Calu3 (cell line): ENCODE measurements at regions not wholly inside any gene's neighbourhood (a gene's known extent, or its start where the extent isn't known, plus 50 kb on each side); places are given as distances from the start of the nearest gene placed in this dataset.

ENCODE experiments used
- BruUV-seq: library from RNA; stranded (reverse); fragments of 400-500 nt; replicated peaks from 2 replicates; lab custom pipeline; 2021; lab: Mats Ljungman, UMichigan
- CTCF ChIA-PET: fragments of 300-600 bp; sonication (Branson Sonifier 250); formaldehyde crosslinking; loops from one replicate; lab custom pipeline; 2022; ENCODE audit warnings: antibody characterized with exemption; lab: Charles Lee
- DNase-seq: peaks from one replicate; pipeline ENCODE4 v3.0.0; 2022
- H3K27ac Mint-ChIP-seq: one replicate; pipeline ENCODE4 v1.8.0; 2022; ENCODE audit warnings: mixed read lengths; ENCODE audit not compliant: unreplicated experiment
- H3K27me3 Mint-ChIP-seq: one replicate; pipeline ENCODE4 v1.8.0; 2022; ENCODE audit warnings: mixed read lengths; ENCODE audit not compliant: unreplicated experiment
- H3K36me3 Mint-ChIP-seq: one replicate; pipeline ENCODE4 v1.8.0; 2022; ENCODE audit warnings: mild to moderate bottlenecking, moderate library complexity, mixed read lengths; ENCODE audit not compliant: insufficient read depth, unreplicated experiment
- H3K4me1 Mint-ChIP-seq: one replicate; pipeline ENCODE4 v1.8.0; 2022; ENCODE audit warnings: mild to moderate bottlenecking, low read depth, mixed read lengths; ENCODE audit not compliant: unreplicated experiment
- H3K4me3 Mint-ChIP-seq: one replicate; pipeline ENCODE4 v1.8.0; 2022; ENCODE audit warnings: mild to moderate bottlenecking, low read depth, moderate library complexity, mixed read lengths; ENCODE audit not compliant: unreplicated experiment
- H3K9me3 Mint-ChIP-seq: one replicate; pipeline ENCODE4 v1.8.0; 2022; ENCODE audit warnings: low read depth, mixed read lengths; ENCODE audit not compliant: unreplicated experiment
- intact Hi-C: fragments of 100-400 bp; cut with micrococcal nuclease; formaldehyde crosslinking; loops from one replicate; pipeline ENCODE4 v1.10.0; 2022; ENCODE audit not compliant: unreplicated experiment
- TF ChIP-seq, protein P1 (sequence below): fragments of 200-600 bp; IDR thresholded peaks from one replicate; pipeline ENCODE4 v1.8.0; 2022; ENCODE audit warnings: antibody characterized with exemption; ENCODE audit not compliant: unreplicated experiment

DNA sequence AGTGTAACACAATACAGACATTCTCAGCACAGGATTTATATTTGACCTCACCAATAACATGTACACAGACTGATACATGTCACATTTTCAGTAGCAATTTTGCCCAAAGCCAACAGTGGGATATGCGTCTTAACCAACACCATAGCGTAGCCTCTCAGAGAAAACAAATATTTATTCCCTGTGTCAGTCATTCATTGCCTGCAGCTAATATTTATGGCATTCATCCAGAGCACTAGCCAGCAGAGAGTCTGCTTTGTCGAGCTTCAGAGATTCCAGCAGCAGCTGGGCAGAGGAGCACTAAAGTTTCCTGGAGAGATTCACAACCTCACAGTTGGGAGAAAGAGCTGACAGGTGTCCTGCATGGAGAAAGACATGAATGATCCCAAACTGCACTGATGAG is 400.7 kb upstream of the DAB1 start:
- TF ChIP-seq, protein P1, sequence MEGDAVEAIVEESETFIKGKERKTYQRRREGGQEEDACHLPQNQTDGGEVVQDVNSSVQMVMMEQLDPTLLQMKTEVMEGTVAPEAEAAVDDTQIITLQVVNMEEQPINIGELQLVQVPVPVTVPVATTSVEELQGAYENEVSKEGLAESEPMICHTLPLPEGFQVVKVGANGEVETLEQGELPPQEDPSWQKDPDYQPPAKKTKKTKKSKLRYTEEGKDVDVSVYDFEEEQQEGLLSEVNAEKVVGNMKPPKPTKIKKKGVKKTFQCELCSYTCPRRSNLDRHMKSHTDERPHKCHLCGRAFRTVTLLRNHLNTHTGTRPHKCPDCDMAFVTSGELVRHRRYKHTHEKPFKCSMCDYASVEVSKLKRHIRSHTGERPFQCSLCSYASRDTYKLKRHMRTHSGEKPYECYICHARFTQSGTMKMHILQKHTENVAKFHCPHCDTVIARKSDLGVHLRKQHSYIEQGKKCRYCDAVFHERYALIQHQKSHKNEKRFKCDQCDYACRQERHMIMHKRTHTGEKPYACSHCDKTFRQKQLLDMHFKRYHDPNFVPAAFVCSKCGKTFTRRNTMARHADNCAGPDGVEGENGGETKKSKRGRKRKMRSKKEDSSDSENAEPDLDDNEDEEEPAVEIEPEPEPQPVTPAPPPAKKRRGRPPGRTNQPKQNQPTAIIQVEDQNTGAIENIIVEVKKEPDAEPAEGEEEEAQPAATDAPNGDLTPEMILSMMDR = no peak
- Mint-ChIP-seq H3K27ac (no peak overlapping the region), H3K36me3 (no peaks in the 10 kb centered on the region), H3K27me3 (peaks cover 26% of the 10 kb centered on the region), H3K4me3 (no peak overlapping the region), H3K4me1 (no peaks in the 10 kb centered on the region), H3K9me3 (peaks cover 2% of the 10 kb centered on the region)
- CTCF ChIA-PET = no interaction called here
- DNase-seq = no peak
- intact Hi-C loops = no loop called here
- no TSS peak for BruUV-seq

DNA sequence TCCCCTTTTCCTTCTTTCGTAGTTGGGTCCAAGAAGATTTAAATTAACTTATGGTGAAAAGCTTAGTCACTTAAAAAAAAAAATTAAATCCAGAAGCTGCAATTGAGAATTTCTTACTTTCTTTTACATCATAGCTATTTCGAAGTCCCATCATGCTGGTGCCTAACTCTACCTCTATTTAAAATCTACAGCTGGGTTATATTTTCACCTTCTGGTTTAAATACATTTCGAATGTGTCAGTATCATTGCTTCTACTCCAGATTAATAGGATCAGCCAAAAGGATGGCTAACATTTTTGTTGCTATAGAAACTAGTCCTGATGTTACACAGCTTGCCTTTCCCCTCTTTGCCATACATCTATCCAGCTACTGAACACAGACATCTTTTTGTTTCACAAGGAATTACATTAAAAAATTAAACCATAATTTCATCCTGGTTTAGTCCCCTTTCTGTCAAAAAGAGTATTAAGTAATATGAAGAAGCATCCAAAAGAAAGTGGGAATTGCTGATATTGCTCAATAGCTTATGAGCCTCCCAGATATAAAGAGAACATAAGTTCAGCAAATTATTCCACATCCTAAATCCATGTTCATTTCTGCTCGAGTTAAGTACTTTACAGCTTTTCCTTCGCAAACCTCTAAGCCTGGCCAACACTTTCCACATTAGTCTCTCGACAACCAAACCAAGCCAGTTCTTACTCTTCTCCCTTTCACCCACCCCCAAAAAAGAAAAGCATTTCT is 396.7 kb upstream of the DAB1 start:
- no peaks in the 10 kb centered on the region for H3K36me3 Mint-ChIP-seq
- BruUV-seq = no TSS peak
- peaks cover 9% of the 10 kb centered on the region for H3K9me3 Mint-ChIP-seq
- peaks cover 41% of the 10 kb centered on the region for H3K27me3 Mint-ChIP-seq
- no peak overlapping the region for H3K4me3 Mint-ChIP-seq
- DNase-seq = no peak
- H3K27ac Mint-ChIP-seq = no peak overlapping the region
- intact Hi-C loops = no loop called here
- H3K4me1 Mint-ChIP-seq = no peaks in the 10 kb centered on the region
- TF ChIP-seq, protein P1 = no peak
- CTCF ChIA-PET = interaction anchor here (1.5 kb wide), 1 partner anchor 12 kb away, joined by 5 read pairs; no protein-coding TSS in a partner anchor

DNA sequence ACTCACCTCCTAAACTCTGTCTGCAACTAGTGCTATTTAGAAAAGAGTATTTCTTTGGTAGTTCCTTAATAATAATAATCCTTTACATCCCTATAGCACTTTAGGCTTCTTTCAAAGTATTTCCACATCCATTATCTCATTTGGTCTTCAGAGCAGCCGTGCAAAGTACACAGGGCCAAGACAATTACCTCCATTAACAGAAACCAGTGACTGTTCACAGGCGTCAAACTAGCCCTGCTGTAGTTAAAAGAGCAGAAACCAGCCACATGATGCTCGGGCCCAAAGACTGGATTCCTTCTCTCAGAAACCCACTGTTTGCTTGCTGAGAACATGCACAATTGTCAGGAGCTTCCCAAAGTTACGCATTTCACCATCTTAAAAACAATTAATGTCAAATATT is 396.0 kb upstream of the DAB1 start:
- Mint-ChIP-seq H3K9me3 (peaks cover 9% of the 10 kb centered on the region), H3K27me3 (peaks cover 41% of the 10 kb centered on the region), H3K4me3 (no peak overlapping the region), H3K4me1 (no peaks in the 10 kb centered on the region), H3K36me3 (no peaks in the 10 kb centered on the region), H3K27ac (no peak overlapping the region)
- TF ChIP-seq, protein P1 = no peak
- no peak for DNase-seq
- CTCF ChIA-PET = interaction anchor here (1.5 kb wide), 1 partner anchor 11 kb away, joined by 5 read pairs; no protein-coding TSS in a partner anchor
- intact Hi-C loops = no loop called here
- BruUV-seq = no TSS peak

DNA sequence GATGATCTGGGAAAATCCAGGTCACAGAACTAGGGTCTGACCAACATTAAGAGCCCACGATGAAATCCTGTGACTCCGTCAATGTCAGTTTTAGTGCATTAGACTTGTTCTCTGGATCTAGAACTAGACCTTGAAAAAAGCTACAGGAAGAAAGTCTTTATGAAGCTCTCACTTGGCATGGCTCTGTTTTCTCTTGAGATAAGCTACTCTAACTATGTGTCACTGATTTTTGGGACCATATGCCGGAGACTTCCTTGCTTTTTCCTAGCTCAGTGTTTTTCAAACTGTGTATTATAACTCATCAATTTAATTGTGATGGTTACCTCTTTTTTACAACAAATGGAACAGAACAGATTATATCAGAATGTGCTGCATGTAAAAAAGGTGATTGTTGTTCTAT is 379.7 kb upstream of the DAB1 start:
- no peak for DNase-seq
- no peaks in the 10 kb centered on the region for H3K4me1 Mint-ChIP-seq
- TF ChIP-seq, protein P1 = no peak
- CTCF ChIA-PET = no interaction called here
- no peak overlapping the region for H3K4me3 Mint-ChIP-seq
- H3K9me3 Mint-ChIP-seq = peaks cover 9% of the 10 kb centered on the region
- peaks cover 17% of the 10 kb centered on the region for H3K27me3 Mint-ChIP-seq
- BruUV-seq = no TSS peak
- no peaks in the 10 kb centered on the region for H3K36me3 Mint-ChIP-seq
- H3K27ac Mint-ChIP-seq = no peak overlapping the region
- intact Hi-C loops = no loop called here
